NB4 (cell line): ENCODE measurements at regions not wholly inside any gene's neighbourhood (a gene's known extent, or its start where the extent isn't known, plus 50 kb on each side); places are given as distances from the start of the nearest gene placed in this dataset.
"Not testable (repeated sequence)": the region's sequence is repeated elsewhere in the genome, so short reads cannot be mapped to it uniquely, and the experiment has no call there.

Experiments used
- DNase-seq: peaks from one replicate; pipeline ENCODE4 v3.0.0; 2010; ENCODE audit warnings: low read depth
- H3K4me3 ChIP-seq: one replicate; pipeline ENCODE4 v1.5.1; 2011; ENCODE audit warnings: mild to moderate bottlenecking, low read depth, low read length, moderate library complexity
- CTCF ChIP-seq: IDR thresholded peaks from one replicate; pipeline ENCODE4 v1.5.1; 2012; ENCODE audit warnings: low read depth, low read length
- MYC ChIP-seq: IDR thresholded peaks from 2 replicates; pipeline ENCODE4 v1.6.1; 2011; ENCODE audit warnings: low read depth, low read length
- POLR2A ChIP-seq: IDR thresholded peaks from 2 replicates; pipeline ENCODE4 v1.6.1; 2011; ENCODE audit warnings: mild to moderate bottlenecking; ENCODE audit not compliant: insufficient read length; ENCODE audit errors: extremely low read depth
- TF ChIP-seq, protein P1 (sequence below): IDR thresholded peaks from 2 replicates; pipeline ENCODE4 v1.6.1; 2011; ENCODE audit warnings: low read depth, low read length

GRCh38 chrX:93346309-93346708 is 327.1 kb downstream of the NAP1L3 start:
- TF ChIP-seq POLR2A, result no peak
- TF ChIP-seq CTCF, result no peak
- no peak for TF ChIP-seq MYC
- TF ChIP-seq, protein P1, sequence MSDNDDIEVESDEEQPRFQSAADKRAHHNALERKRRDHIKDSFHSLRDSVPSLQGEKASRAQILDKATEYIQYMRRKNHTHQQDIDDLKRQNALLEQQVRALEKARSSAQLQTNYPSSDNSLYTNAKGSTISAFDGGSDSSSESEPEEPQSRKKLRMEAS, result no peak
- H3K4me3 ChIP-seq, result no peak overlapping the region
- DNase-seq, result no peak

DNA sequence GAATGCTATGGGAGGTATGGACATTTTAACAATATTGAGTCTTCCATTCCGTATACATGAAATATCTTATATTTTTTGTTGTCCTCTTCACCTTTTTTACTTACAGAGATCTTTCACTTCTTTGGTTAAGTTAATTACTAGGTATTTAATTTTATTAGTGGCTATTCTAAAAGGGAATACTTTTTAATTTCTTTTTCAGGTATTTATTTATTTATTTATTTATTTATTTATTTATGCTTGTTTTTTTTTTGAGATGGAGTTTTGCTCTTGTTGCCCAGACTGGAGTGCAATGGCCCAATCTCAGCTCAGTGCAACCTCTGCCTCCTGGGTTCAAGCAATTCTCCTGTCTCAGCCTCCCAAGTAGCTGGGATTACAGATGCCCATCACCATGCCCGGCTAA is 329.1 kb downstream of the NAP1L3 start:
- DNase-seq, H3K4me3 ChIP-seq: not testable (repeated sequence)

DNA sequence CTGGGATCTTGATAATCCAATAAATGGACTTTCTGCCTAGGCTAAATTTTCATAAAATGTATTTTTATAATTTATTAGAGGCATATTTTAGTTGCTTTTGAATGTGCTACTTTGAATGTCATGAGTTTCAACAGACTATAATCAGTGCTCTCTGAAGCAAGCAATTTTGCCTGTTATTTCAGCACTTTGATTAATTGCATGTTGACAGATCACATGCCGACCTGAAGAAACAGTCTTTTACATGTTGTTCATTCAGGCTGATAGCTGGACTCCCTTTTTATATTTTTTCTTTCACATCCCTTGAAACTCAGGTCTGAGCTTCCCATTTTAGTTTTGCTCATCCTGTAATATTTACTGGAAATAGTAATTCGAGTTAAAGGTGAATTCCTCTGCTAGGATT is 341.0 kb downstream of the NAP1L3 start:
- TF ChIP-seq POLR2A (no peak), MYC (no peak), CTCF (no peak)
- TF ChIP-seq, protein P1, result no peak
- DNase-seq, result no peak

DNA sequence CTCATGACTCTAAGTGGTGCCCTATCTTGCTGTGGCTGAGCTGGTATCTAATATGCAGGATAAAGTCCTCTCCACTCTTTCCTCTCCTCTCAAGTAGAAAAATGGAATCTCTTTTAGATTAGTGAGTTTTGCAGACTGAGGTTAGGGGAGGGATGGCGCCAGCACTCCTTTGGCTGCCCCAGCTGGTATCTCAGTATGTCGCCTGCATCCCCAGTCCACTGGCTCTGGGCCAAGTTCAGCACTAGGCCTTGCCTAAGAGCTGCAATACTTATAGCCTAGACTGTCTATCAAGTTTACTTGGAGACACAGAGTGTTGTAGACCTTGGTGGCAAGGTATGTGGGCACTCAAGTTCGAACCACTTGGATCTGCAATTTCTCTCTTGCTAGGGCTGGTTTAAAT is 351.3 kb downstream of the NAP1L3 start:
- no peak for TF ChIP-seq CTCF
- TF ChIP-seq, protein P1, result no peak
- no peak overlapping the region for H3K4me3 ChIP-seq
- no peak for DNase-seq

More for the DNA sequence above, 341.0 kb downstream of the NAP1L3 start:
- H3K4me3 ChIP-seq, result no peak overlapping the region

GRCh38 chrX:93319609-93320008 is 353.8 kb downstream of the NAP1L3 start:
- no peak overlapping the region for H3K4me3 ChIP-seq
- TF ChIP-seq POLR2A, result no peak
- no peak for TF ChIP-seq CTCF
- TF ChIP-seq, protein P1, result no peak
- no peak for TF ChIP-seq MYC
- no peak for DNase-seq
